ENCODE measurements at regions not wholly inside any gene's neighbourhood (a gene's known extent, or its start where the extent isn't known, plus 50 kb on each side); places are given as distances from the start of the nearest gene placed in this dataset.
"Not testable (repeated sequence)": the region's sequence is repeated elsewhere in the genome, so short reads cannot be mapped to it uniquely, and the experiment has no call there.

DNA sequence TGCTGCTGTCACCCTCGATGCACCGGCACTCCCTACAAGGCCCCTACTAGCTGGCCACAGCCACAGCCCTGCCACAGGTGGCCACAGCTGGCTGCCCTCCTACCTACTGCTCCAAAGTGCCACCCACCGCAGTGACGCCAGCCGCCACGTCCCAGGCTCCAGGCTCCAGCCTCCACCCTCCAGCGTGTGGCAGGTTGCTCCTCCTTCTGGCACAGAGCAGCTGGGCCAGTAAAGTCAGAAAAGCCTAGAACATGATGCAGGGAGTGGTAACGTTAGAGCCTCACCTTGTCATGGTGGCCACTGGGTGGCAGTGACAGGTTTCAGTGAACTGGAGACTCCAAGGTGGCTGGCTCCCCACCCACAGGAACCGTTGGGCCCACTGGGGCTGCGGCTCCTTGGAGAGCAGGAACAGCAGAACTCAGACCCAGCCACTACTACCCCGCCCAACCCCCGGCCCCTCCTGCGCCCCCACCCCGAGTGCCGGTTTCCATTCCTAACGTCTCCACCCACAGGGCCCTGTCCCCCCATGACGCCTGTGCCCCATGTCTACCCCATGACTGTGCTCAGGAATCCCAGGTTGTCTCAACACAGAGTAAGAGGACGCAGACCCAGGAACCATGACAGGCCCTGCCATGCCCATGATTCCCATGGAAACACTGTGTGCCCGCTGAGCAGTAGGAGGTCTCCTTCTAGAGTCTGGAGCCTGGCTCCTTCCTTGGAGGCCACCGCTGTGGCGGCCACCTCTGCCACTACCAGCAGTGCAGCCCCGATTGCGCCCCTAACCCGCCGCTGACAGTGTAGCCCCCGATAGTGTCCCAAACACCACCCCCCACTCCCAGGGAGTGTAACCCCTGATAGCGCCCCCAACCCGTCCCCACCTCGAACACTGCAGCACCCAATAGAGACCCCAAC is 52.3 kb upstream of the ZNF33B start:
- no peak for DNase-seq

- DNase-seq = no peak
These were observed 53.2 kb upstream of the ZNF33B start for GRCh38 chr10:42691361-42692120.

DNA sequence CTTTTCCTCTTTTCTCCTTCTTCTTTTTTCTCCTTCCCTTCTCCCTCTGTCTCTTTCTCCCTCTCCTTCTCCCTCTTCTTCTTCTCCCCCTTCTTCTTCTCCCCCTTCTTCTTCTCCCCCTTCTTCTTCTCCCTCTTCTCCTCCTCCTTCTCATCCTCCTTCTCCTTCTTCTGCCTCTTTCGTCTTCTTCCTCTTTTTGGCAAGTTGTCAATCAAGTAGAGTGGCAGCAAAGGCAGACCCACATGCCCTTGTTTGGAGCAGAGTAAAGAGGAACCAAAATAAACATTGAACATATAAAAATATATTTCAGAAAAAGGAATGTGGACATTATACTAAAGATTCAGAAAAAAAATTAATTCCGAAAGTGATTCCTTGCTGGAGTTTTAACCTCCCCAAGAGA is 59.6 kb upstream of the ZNF33B start:
- peak in 1 of 2 experiments; percentile 11 for DNase-seq

- DNase-seq = no peak
These were observed 68.9 kb upstream of the ZNF33B start for GRCh38 chr10:42707234-42707633.

- not testable (repeated sequence) for DNase-seq
These were observed 63.3 kb upstream of the BMS1 start for GRCh38 chr10:42719339-42719738.

DNA sequence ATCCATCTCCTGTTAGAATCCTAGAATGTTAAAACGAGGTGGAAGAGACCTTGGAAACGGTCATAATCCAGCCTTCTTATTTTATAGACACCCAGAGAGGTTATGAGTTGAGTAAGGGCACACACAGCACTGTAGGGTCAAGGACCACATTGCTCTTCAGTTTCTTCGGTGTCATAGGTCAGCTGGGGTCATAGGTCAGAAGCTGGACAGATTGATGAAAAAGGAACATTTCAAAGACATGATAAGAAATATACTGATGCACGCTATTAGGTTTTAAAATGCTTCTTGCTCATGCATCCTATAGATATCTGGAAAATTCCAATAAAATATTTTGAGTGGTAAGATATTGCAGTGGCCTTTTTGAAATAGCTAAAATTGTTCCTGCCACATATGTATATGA is 60.0 kb upstream of the BMS1 start:
- DNase-seq = no peak

DNA sequence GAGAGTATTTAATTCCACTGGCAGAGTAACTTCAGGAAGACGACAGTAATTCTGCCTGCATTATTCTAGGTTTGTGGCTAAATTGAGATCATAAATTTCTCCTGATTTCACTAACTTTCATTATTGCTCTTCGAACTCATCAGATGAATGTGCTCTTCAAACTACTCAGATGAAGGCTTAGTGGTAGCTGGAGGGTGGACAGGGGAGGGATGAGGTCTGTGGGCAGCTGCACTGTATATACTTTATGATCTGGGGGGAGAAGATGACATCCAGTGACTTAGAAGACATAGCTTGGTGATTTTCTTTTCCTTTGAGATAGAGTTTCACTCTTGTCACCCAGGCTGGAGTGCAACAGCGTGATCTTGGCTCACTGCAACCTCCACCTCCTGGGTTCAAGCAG is 59.0 kb upstream of the BMS1 start:
- not testable (repeated sequence) for DNase-seq

DNA sequence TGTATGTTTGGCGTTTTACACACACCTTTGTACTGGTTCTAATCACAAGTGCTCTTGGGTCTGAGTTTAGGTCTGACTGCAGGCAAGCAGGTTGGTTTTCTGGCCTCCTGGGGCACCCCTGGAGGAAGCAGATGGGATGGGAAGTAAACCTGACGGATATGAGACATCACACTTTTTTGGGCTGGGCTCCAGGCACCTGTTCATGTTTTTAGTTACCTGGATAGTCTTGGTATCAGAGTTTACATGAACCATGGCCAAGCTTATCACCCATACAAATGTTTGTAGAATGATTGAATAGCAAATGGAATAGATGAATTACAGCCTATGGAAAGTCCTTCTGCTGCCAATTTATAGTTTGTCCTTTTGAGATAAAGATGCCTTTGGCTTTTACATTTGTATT is 57.9 kb upstream of the BMS1 start:
- not testable (repeated sequence) for DNase-seq

- DNase-seq = no peak
These were observed 50.3 kb upstream of the BMS1 start for GRCh38 chr10:42732266-42732665.

All from Kasumi-1 (cell line).